PC-9 (cell line): ENCODE measurements at regions not wholly inside any gene's neighbourhood (a gene's known extent, or its start where the extent isn't known, plus 50 kb on each side); places are given as distances from the start of the nearest gene placed in this dataset.

ENCODE experiments used
- EZH2 ChIP-seq: fragments of 200-600 bp; sonication (generic); IDR thresholded peaks from 2 replicates; pipeline ENCODE4 v1.8.0; 2017; ENCODE audit warnings: antibody characterized with exemption, low read depth
- TF ChIP-seq, protein P1 (sequence below): fragments of 200-600 bp; sonication (generic); conservative IDR thresholded peaks from 2 replicates; pipeline ENCODE4 v1.6.1; 2017; ENCODE audit warnings: mixed run types, antibody characterized with exemption, mild to moderate bottlenecking, moderate library complexity

DNA sequence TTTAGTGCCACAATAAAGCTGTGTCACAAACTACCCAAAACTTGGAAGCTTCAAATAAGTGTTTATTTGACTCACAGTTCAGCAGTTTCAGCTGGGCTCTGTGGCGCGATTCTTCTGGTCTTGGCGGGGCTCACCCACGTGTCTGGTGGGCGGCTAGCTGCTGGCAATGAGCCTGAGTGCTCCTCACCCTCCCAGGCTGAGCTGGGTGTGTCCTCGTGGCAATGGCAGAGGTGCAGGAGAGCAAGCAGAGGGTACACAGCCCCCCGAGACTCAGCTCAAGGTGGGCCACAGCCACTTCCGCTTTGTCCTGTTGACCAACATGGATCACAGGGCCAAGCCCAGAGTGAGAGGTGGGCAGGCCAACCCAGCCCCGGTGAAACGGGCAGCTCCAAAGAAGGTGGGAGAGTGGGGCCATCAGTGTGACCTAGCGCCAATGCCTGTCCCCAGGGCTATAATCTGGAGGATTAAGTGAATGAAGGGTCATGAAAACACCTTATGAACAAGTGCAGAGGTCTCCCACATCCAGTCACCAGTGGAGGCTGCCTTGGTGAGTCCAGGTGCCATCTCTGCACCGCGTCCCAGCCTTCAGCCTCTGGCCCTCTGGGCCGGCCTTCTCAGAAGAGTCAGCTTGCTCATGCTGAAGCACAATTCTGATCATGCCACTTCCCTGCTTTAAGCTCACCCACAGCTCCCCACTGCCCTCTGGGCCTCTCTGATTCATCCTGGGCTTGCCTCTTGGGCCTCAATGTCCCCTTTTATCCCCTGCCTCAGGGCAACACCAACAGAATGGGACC lies 74.6 kb upstream of the RTL6 start:
- no peak for TF ChIP-seq EZH2
- TF ChIP-seq, protein P1, sequence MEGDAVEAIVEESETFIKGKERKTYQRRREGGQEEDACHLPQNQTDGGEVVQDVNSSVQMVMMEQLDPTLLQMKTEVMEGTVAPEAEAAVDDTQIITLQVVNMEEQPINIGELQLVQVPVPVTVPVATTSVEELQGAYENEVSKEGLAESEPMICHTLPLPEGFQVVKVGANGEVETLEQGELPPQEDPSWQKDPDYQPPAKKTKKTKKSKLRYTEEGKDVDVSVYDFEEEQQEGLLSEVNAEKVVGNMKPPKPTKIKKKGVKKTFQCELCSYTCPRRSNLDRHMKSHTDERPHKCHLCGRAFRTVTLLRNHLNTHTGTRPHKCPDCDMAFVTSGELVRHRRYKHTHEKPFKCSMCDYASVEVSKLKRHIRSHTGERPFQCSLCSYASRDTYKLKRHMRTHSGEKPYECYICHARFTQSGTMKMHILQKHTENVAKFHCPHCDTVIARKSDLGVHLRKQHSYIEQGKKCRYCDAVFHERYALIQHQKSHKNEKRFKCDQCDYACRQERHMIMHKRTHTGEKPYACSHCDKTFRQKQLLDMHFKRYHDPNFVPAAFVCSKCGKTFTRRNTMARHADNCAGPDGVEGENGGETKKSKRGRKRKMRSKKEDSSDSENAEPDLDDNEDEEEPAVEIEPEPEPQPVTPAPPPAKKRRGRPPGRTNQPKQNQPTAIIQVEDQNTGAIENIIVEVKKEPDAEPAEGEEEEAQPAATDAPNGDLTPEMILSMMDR: no peak
